Uterus (tissue), 3 donors: ENCODE measurements at regions not wholly inside any gene's neighbourhood (a gene's known extent, or its start where the extent isn't known, plus 50 kb on each side); places are given as distances from the start of the nearest gene placed in this dataset.

ENCODE experiments used
- DNase-seq, 2 donors: peaks; one replicate each; pipeline ENCODE4 v3.0.0-alpha.2; 2019 to 2020
- H3K27ac ChIP-seq, 2 donors: fragments of 200-600 bp; sonication (generic); 1 replicate in 1 of 2; 2 replicates in 1 of 2; pipeline ENCODE4 v1.5.1; 2016 to 2018
- H3K27me3 ChIP-seq, 2 donors: fragments of 200-600 bp; sonication (generic); one replicate each; pipeline ENCODE4 v1.5.1; 2018 to 2019; ENCODE audit warnings: control low read depth in 1 of 2
- H3K36me3 ChIP-seq, 2 donors: fragments of 200-600 bp; sonication (generic); one replicate each; pipeline ENCODE4 v1.5.1; 2019; ENCODE audit warnings: control low read depth in 1 of 2
- H3K4me1 ChIP-seq, 2 donors: fragments of 200-600 bp; sonication (generic); one replicate each; pipeline ENCODE4 v1.5.1; 2018 to 2019; ENCODE audit warnings: control low read depth in 1 of 2
- H3K4me3 ChIP-seq, 2 donors: fragments of 200-600 bp; sonication (generic); 1 replicate in 1 of 2; 2 replicates in 1 of 2; pipeline ENCODE4 v1.5.1; 2018 to 2019; ENCODE audit warnings: mild to moderate bottlenecking in 1 of 2
- H3K9me3 ChIP-seq, 2 donors: fragments of 200-600 bp; sonication (generic); one replicate each; pipeline ENCODE4 v1.5.1; 2019; ENCODE audit warnings: control low read depth in 1 of 2
- CTCF ChIP-seq, 4 experiments: fragments of 200-600 bp in 2 of 4; fragments of 450-650 bp in 2 of 4; sonication (generic) in 2 of 4; IDR thresholded peaks; one replicate each; pipeline ENCODE4 v1.5.1; 2016 to 2019; ENCODE audit warnings: antibody characterized with exemption in 4 of 4, mild to moderate bottlenecking in 2 of 4, moderate library complexity in 1 of 4
- POLR2A ChIP-seq, 2 donors: fragments of 450-650 bp; IDR thresholded peaks; one replicate each; pipeline ENCODE4 v1.6.1; 2016; ENCODE audit warnings: antibody characterized with exemption in 2 of 2, mild to moderate bottlenecking in 1 of 2, moderate library complexity in 1 of 2
- intact Hi-C: fragments of 100-400 bp; cut with DNase I; formaldehyde crosslinking; loops from one replicate; pipeline ENCODE4 v1.15.1; 2023; ENCODE audit warnings: low total_unique reads
- donor health status: DM: yes; HTN: yes; CAD: no.

GRCh38 chr13:50596776-50597203, 246.7 kb downstream of the DLEU7 start:
- no peak for TF ChIP-seq POLR2A (IDR thresholded peaks at IDR 0.05)
- no peak for TF ChIP-seq CTCF (IDR thresholded peaks at IDR 0.05)
- Histone ChIP-seq H3K9me3 (no peaks in the 10 kb centered on the region), H3K27me3 (no peaks in the 10 kb centered on the region), H3K36me3 (no peaks in the 10 kb centered on the region), H3K4me1 (no peaks in the 10 kb centered on the region), H3K27ac (no peak overlapping the region), H3K4me3 (no peak overlapping the region)
- intact Hi-C loops: no loop called here
- no peak for DNase-seq

DNA sequence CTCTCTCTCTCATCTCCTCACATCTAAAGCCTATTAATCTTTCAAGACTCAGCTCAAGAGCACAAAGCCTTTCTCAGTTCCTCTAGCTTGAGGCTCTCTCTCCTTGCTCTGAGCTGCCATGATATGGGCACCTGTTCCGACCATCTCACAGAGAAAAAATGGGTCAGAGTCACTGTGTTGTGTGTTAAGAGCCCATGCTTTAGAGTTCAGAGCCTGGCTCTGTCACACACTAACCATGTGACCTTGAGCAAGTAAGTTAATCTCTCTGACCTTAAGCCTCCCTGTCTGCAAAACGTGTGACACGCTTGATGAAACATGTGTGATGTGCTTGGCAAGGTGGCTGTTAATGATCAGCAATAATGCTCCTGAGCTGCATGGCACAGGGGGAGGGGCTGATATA, 245.2 kb downstream of the DLEU7 start:
- no peaks in the 10 kb centered on the region for H3K36me3 ChIP-seq
- no peak overlapping the region for H3K4me3 ChIP-seq
- no peak overlapping the region for H3K27ac ChIP-seq
- TF ChIP-seq POLR2A (IDR thresholded peaks at IDR 0.05) (no peak), CTCF (IDR thresholded peaks at IDR 0.05) (no peak)
- H3K4me1 ChIP-seq: no peaks in the 10 kb centered on the region
- intact Hi-C loops: no loop called here
- no peaks in the 10 kb centered on the region for H3K9me3 ChIP-seq
- DNase-seq: no peak
- H3K27me3 ChIP-seq: no peaks in the 10 kb centered on the region

- no peak for DNase-seq
- Histone ChIP-seq H3K4me1 (no peaks in the 10 kb centered on the region), H3K36me3 (no peaks in the 10 kb centered on the region), H3K27me3 (no peaks in the 10 kb centered on the region), H3K4me3 (no peak overlapping the region), H3K9me3 (no peaks in the 10 kb centered on the region), H3K27ac (no peak overlapping the region)
- intact Hi-C loops: no loop called here
- TF ChIP-seq POLR2A (IDR thresholded peaks at IDR 0.05): no peak
These were observed 244.4 kb downstream of the DLEU7 start for GRCh38 chr13:50599046-50599445.

DNA sequence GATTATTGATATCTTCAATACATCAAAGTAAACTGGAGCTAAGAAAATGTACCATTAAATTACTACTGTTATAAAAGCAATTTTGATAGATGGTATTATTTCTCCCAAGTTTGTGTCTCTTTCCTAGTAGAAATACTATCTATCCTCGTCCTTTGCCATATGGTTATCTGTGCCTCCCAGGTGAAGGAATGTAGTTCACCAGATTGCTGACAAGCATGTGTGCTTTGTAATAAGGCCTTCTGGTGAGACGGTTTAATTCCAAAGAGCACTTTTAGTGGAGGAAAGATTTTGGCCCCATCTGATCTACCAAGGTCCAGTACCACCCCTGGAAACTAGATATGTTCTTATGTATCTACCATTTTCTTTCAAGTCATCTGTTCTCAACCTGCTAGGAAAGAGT, 243.6 kb downstream of the DLEU7 start:
- Histone ChIP-seq H3K9me3 (no peaks in the 10 kb centered on the region), H3K27me3 (no peaks in the 10 kb centered on the region), H3K36me3 (no peaks in the 10 kb centered on the region), H3K4me3 (no peak overlapping the region), H3K27ac (no peak overlapping the region), H3K4me1 (no peaks in the 10 kb centered on the region)
- intact Hi-C loops: no loop called here
- TF ChIP-seq CTCF (IDR thresholded peaks at IDR 0.05) (no peak), POLR2A (IDR thresholded peaks at IDR 0.05) (no peak)
- DNase-seq: no peak

DNA sequence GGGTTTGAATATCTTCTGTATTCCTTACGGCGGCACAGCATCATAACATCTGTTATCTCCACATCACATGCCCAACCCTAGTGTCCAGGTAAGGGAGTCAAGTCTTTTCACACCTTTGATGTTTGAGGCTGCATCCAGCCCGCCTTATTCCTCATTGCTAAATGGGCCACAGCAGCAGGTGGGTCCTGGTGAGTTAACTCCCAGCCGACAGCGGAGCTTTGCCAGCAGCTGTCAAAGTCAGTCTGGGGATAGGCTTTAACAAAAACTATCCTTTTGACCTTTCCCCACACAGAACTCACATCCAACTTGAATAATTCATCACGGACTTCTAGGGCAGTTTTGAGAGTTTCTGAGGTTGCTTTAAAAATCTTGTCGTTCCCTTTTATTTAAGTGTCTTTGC, 235.1 kb downstream of the DLEU7 start:
- TF ChIP-seq POLR2A (IDR thresholded peaks at IDR 0.05) (no peak), CTCF (IDR thresholded peaks at IDR 0.05) (no peak)
- no peaks in the 10 kb centered on the region for H3K9me3 ChIP-seq
- intact Hi-C loops: no loop called here
- no peaks in the 10 kb centered on the region for H3K27me3 ChIP-seq
- H3K27ac ChIP-seq: no peak overlapping the region
- H3K4me1 ChIP-seq: peaks cover 0 to 4% of the 10 kb centered on the region in 2 donors
- no peak overlapping the region for H3K4me3 ChIP-seq
- DNase-seq: peak; percentile 35 to 47
- no peaks in the 10 kb centered on the region for H3K36me3 ChIP-seq

DNA sequence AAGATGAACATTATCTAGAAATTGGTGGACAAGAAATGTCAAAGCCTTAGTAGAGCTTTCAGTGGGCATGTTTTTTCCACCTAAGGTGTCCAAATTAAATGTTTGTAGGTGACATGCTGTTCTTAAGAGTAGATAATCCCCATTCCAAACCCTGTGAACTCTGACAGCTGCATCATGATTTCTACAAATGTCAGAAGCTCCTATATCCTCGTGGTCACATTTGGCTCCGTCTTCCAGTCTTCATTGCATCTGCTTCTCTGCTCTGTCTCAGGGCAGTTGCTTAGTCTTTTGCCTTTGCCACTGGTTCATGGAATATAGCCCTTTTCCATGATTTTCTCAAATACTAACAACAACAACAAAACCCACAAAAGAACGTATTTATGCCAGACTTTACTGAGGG, 234.5 kb downstream of the DLEU7 start:
- TF ChIP-seq CTCF (IDR thresholded peaks at IDR 0.05): no peak
- TF ChIP-seq POLR2A (IDR thresholded peaks at IDR 0.05): no peak
- H3K4me3 ChIP-seq: no peak overlapping the region
- DNase-seq: no peak
- no peak overlapping the region for H3K27ac ChIP-seq
- H3K27me3 ChIP-seq: no peaks in the 10 kb centered on the region
- peaks cover 0 to 4% of the 10 kb centered on the region in 2 donors for H3K4me1 ChIP-seq
- intact Hi-C loops: no loop called here
- no peaks in the 10 kb centered on the region for H3K36me3 ChIP-seq
- no peaks in the 10 kb centered on the region for H3K9me3 ChIP-seq
